ENCODE measurements at regions not wholly inside any gene's neighbourhood (a gene's known extent, or its start where the extent isn't known, plus 50 kb on each side); places are given as distances from the start of the nearest gene placed in this dataset.
"Not testable (repeated sequence)": the region's sequence is repeated elsewhere in the genome, so short reads cannot be mapped to it uniquely, and the experiment has no call there.

GRCh38 chr2:37782155-37782673 is 110.8 kb upstream of the CDC42EP3 start:
- DNase-seq, result no peak

GRCh38 chr2:37782721-37783371 is 111.4 kb upstream of the CDC42EP3 start:
- DNase-seq, result no peak

GRCh38 chr2:37783545-37783944 is 112.1 kb upstream of the CDC42EP3 start:
- DNase-seq, result no peak

DNA sequence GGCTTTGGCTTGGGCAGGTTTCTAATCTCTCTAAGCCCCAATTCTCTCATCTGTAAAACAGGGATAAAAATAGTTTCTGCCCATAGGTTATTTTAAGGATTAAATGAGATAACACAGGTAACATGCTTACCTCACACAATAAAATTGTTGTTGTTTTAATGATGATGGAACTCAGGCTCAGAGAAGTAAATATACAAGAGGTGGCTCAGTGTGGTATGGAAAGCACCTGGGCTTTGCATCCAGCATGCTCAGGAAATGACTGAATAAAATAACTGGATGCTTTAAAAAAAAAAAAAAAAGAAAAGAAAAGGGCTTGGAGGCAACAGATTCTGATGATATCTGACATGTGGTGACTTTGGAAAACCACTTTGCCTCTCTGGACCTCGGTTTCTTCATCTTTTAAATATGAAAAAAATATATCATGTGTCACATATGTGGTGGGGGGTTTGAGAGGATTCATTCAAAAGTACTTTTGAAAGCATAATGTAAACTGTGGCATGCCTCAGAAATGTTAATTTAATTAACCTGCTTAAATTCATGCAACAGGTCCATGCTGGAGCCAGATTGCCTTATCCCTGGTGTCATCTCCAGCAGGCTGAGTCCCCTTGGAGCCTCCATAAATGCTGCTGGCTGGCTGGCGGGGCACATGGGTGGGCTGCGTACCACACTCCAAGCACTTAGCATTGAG is 112.8 kb upstream of the CDC42EP3 start:
- DNase-seq, result no peak

DNA sequence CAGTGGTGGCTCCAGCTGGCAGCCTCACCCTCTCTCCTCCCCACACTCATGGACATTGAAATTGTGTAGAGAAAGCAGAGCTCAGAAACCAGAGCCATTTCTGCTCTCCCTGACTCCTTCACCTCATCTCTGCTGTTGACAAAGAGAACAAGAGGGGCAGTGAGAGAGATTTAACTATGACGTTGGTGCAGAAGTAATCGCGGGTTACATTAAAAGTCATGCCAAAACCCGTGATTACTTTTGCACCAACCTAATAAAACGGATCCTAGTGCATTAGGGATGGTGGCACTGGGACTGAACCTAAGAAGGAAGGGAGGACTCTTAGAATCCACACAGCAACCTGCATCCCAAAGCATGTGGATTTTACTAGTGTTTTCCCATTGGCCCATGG is 113.3 kb upstream of the CDC42EP3 start:
- no peak for DNase-seq

GRCh38 chr2:37786191-37786698 is 114.8 kb upstream of the CDC42EP3 start:
- DNase-seq, result no peak

DNA sequence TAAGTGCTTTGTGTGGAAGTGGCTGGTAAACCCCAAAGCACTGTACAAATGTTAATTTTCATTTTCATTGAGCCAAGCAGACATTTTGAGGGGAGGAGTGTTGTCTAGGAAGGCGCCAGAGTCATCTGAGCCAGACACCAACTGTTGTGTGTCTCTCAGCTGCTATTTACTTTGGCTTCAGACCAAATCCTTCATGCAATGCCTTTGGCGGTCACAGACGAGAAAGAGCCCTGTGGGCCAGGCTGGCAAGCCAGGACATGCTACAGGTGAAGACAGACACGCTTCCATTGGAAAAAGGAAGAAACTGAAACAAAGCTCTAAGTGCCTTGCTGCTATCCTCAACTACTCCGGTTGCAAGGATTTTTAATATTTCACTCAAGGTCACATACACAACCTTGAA is 115.4 kb upstream of the CDC42EP3 start:
- DNase-seq, result peak; percentile 36

- DNase-seq, result no peak
Measured at GRCh38 chr2:37788602-37789209, 117.3 kb upstream of the CDC42EP3 start.

GRCh38 chr2:37790019-37790418 is 118.6 kb upstream of the CDC42EP3 start:
- DNase-seq, result no peak

DNA sequence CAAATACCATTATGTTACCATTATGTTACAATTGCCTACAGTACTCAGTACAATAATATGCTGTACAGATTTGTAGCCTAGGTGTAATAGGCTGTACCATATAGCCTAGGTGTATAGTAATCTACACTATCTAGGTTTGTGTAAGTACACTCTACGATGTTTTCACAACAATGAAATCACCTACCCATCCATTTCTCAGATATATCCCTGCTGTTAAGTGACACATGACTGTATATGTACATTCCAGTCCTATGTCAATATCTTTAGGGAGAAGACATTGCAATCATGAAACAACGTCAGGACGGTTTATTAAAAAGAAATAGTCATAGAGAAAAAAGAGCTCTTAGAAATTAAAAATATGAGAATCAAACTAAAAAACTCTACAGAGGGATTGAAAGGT is 119.0 kb upstream of the CDC42EP3 start:
- no peak for DNase-seq

DNA sequence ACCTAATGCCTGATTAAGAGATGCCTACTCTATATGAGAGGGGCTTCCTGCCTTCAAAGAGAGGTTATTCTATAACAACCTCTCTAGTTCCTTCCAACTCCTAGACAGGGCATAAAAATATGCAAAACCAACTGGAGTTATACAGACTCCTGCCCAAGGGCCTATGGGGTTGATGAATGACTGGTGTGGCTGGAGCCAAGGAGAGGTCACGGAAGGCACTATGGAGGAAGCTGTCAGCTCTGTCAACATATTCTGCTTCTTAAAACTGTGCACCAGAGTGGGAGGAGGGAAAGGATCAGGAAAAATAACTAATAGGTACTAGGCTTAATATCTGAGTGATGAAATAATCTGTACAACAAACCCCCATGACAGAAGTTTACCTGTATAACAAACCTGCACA is 120.9 kb upstream of the CDC42EP3 start:
- DNase-seq, result no peak

- DNase-seq, result no peak
Measured at GRCh38 chr2:37793004-37793403, 121.6 kb upstream of the CDC42EP3 start.

GRCh38 chr2:37794717-37795116 is 123.3 kb upstream of the CDC42EP3 start:
- no peak for DNase-seq

DNA sequence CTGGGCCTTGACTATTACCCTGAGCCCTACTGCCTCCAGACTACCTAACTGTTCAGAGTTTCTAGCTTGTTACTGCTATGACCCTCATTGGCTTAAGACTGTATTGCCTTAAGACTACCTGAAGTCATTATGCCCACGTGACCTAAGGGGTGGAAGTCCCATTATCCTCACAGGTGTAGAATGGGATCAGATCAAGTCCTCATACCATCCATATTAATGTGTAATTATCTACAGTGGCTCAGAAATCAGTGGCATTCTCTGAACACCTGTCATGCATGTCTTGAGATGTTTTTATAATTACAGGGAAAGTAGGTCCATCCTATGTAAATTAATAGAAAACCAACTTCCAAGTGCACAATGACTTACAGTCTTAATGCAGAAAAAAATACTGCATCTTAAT is 124.0 kb upstream of the CDC42EP3 start:
- DNase-seq, result no peak

GRCh38 chr2:37795938-37796337 is 124.5 kb upstream of the CDC42EP3 start:
- DNase-seq, result no peak

DNA sequence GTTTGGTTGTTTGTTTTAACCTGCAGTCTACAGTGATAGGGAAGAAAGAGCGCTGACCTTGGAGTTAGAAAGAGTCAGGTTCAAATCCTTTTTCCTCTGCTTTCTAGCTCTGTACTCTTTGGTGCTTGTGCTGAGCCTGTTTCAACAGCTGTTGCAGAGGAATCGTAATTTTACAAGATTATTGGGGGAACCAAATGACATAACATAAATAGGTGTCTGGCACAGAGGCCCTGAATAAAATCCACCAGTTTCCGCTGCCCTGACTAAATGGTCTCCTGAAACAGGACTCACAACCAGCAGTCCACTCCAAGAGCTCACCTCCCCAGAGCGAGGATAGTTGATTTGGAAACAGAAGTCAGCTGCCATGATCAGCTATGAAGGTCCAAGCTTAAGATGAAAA is 125.0 kb upstream of the CDC42EP3 start:
- no peak for DNase-seq

DNA sequence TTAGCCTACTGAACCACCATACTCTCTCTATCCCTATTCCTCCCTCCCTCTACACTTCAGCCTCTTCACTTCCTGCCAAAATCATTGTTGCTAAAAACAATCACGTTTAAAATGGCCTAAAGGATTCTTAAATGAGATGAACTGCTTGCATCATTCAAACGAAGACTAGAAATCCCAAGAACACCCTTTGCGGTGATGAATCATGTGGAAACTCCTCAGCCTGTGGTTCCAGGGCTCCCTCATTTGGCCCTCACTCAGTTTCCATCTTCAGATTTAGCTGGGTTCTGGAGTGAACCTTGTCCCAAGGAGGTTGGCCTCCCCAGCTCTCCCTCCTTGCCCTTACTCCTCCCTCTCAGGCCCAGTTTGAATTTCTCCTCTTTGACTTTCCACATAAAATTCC is 125.6 kb upstream of the CDC42EP3 start:
- DNase-seq, result no peak

- no peak for DNase-seq
Measured at GRCh38 chr2:37798315-37799005, 126.6 kb upstream of the RMDN2 start.

DNA sequence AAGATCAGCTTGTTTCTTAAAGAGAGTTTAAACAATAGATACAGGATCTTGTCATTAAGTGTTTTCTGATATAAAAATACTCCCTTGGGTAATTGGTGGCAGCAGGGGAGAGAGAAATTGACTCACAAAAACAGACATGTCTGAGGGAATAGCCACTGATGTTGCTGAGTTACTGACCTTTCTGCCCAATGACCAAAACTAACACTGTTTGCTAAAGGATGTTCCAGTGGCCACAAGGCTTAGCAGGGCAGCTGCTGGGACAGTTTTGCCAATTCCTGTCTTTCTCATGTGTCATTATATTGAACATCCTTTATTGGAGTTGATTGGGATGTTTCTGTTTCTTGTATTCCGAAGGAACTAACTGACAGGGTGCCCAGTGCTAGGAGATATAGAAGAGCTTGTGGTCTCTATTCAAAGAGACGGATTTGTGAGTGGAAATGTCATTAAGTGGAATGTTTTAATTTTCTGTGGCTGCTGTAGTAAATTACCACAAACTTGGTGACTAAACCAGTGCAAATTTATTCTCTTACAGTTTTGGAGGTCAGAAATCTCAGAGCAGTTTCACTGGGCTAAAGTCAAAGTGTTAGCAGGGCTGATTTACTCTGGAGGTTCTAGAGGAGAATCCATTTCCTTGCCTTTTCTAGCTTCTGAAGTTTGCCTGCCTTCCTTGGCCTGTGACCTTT is 124.8 kb upstream of the RMDN2 start:
- DNase-seq, result no peak

DNA sequence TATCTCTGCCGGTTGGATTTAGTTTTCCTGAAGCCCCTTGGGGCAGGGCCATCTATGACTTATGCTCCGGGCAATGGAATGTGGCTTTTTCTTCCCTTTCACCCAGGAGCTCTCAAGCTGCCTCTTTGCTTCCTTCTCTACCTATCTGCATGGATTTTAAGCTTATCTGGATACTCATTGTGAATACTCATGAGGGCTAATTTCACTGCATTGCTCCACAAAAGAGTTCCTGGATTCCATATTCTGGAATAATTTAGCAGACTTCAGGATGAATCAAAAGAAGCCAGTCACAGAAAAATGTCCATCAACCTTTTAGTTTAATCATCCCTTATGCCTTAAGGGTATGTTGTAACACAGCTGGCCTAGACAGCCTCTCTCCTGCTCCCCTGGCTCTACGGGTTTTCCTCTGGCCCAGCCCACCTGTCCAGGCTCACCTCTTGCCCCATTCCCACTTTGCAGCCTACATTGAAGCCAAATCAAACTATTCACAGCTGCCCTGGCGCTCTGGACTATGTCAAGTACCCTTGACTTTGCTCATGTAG is 122.8 kb upstream of the RMDN2 start:
- no peak for DNase-seq

DNA sequence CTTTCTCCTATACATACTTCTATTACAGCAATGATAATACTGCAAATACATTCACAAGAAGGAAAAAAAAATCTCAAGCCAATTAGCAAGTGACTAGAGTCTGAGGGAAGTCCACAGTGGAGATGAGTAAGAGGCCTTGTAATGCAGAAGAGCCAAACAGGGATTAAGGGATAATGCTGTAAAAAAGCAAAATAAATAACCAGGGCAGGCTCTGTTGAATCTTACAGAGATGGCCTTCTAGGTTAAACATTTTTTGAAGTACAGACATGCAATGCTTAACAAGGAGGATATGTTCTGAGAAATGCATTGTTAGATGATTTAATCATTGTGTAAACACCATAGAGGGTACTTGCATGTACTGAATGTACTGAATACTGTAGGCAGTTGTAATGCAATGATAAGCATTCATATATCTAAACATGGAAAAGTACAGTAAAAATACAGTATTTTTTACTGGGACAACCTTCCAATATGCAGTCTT is 122.1 kb upstream of the RMDN2 start:
- no peak for DNase-seq

DNA sequence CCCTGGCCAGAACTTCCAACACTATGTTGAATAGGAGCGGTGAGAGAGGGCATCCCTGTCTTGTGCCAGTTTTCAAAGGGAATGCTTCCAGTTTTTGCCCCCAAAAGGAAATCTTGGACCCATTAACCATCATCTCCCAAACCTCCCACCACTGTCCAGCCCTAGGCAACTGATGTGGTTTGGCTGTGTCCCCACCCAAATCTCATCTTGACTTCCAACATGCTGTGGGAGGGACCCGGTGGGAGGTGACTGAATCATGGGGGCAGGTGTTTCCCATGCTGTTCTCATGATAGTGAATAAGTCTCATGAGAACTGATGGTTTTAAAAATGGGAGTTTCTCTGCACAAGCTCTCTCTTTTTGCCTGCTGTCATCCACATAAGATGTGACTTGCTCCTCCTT is 119.1 kb upstream of the RMDN2 start:
- not testable (repeated sequence) for DNase-seq
